NCI-H2171 (cell line): ENCODE measurements at regions not wholly inside any gene's neighbourhood (a gene's known extent, or its start where the extent isn't known, plus 50 kb on each side); places are given as distances from the start of the nearest gene placed in this dataset.
"Not testable (repeated sequence)": the region's sequence is repeated elsewhere in the genome, so short reads cannot be mapped to it uniquely, and the experiment has no call there.

Experiments used
- DNase-seq: peaks from one replicate; lab custom pipeline; 2025; lab: John Stamatoyannopoulos, UW

- no peak for DNase-seq
Measured at GRCh38 chr4:187668526-187669082, 327.0 kb upstream of the ZFP42 start.

DNA sequence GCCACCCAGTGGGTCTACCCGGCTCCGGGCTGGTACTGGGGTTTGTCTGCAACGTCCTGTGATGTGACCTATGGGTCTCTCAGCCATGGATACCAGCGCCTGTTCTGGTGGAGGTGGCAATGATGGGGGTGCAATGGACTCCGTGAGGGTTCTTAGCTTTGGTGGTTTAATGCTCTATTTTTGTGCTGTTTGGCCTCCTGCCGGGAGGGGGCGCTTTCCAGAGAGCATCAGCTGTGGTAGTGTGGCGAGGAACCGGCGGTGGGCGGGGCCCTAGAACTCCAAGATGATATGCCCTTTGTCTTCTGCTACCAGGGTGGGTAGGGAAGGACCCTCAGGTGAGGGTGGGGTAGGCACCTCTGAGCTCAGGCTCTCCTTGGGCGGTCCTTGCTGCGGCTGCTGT is 324.1 kb upstream of the ZFP42 start:
- not testable (repeated sequence) for DNase-seq

- not testable (repeated sequence) for DNase-seq
Measured at GRCh38 chr4:187671958-187672357, 323.6 kb upstream of the ZFP42 start.

DNA sequence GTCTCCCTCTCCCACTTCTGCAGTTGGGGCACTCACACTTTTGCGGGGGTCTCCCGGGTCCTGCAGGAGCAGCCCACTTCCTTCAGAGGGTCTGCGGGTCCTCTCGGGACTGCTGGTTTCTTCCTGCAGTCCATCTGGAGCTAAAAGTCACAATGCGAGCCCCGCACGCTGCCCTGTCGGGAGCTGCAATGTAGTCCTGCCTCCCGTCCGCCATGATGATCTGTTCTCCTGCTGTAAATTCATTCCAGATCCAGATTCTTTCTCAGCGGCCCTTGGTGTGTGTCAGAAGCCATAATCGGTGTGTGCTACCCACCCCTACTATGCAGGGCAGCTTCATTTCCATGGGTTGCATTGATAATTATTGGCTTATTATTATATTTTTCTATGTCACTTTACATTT is 323.0 kb upstream of the ZFP42 start:
- DNase-seq, result not testable (repeated sequence)

GRCh38 chr4:187679450-187679849 is 316.1 kb upstream of the ZFP42 start:
- DNase-seq, result no peak

GRCh38 chr4:187685247-187685646 is 310.3 kb upstream of the ZFP42 start:
- DNase-seq, result no peak

DNA sequence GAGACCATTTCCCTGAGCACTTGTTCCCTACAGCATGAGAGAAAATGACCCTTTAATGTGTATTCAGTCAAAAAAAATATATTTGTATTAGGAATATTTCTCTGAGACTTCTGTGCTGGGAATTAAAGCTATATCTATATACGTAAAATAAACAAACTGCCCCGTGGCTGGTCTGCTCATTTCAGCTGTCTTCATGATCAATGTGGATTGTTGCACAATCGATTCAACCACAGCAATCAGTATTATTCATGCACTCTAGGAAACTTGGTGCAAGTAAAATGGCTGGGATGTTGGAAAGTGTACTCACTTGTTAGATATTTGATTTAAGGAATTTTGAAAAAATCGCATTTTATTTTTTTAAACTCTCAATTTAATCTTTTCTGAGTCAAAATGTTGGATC is 307.9 kb upstream of the ZFP42 start:
- no peak for DNase-seq

DNA sequence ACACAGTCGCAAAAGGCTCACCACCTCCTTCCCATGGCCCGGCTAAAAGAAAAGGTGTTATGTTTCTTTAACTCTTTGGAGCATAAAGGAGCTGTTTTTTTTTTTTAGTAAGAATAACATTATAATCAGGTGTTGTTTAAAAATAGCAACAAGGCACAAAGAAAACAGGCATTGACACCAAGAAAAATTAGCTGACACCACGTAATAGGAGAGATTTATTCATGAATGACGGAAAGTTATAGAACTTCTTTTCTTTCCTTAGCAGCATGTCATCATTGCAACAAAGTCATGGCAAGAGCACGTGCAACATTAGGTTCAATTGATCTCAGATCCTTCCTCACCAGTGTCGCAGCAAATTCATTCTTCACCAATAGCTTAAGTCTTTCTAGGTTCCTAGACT is 302.9 kb upstream of the ZFP42 start:
- no peak for DNase-seq

DNA sequence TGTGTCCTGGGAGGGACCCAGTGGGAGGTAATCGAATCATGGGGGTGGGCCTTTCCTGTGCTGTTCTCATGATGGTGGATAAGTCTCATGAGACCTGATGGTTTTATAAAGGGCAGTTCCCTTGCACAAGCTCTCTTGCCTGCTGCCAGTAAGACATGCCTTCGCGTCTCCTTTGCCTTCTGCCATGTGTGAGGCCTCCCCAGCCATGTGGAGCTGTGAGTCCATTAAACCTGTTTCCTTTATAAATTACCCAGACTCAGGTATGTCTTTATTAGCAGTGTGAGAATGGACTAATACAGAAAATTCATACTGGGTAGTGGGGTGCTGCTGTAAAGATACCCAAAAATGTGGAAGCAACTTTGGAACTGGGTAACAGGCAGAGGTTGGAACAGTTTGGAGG is 300.0 kb upstream of the ZFP42 start:
- DNase-seq, result not testable (repeated sequence)

DNA sequence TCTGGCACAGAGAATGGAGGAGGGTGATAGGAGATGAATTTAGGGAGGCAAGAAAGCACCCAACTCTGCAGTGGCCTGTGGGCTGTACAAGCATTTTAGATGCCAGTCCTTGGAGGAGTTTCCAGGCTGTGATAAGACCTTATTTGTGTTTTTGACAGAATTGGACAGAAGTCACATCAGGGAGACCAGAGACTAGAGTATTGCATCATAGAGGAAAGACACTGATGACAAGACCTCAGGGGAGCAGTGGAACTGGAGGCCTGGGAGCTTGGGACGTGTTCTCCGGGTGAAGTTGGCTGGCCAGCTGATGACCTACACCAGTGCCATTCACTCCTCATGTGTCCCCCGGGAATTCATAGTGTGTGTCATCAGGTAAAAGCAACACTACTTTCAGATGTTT is 284.0 kb upstream of the ZFP42 start:
- DNase-seq, result no peak

- no peak for DNase-seq
Measured at GRCh38 chr4:187714957-187715356, 280.6 kb upstream of the ZFP42 start.

- DNase-seq, result no peak
Measured at GRCh38 chr4:187715466-187715865, 280.1 kb upstream of the ZFP42 start.

- no peak for DNase-seq
Measured at GRCh38 chr4:187724456-187724855, 271.1 kb upstream of the ZFP42 start.

DNA sequence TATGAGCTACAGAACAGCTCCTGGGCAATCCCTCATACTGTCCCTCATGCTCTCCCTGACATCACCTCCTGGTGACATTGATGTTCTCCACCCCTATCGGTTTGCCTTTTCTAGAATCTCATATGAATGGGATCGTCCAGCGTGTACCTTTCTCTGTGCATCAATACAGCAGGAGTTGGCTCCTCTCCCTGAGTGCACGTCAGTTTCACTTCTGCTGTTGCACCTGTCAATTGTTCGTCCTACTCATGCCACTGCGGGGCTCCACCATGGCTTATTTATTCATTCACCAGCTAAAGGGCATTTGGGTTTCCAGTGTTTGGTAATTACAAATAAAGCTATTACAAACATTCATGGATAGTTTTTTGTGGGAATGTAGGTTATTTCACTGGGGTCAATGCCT is 269.1 kb upstream of the ZFP42 start:
- DNase-seq, result no peak

DNA sequence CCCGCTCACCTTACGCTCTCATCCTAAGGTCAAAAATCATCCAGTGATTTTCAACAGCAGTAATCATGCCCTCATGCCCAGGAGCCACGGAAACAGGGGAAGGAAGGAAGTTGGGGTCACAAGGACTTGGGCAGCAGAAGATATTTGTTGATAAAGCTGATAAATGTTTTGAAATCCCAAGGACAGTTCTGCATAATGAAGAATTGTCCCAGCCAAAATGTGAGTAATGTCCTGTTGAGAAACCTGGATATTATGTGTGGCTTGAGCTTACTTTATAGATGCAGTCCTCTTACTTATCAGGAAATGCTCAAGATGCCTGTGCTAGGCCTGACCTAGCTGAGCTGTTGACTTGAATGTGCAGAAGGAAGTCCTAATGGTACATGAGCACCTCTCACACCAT is 263.0 kb upstream of the ZFP42 start:
- no peak for DNase-seq

DNA sequence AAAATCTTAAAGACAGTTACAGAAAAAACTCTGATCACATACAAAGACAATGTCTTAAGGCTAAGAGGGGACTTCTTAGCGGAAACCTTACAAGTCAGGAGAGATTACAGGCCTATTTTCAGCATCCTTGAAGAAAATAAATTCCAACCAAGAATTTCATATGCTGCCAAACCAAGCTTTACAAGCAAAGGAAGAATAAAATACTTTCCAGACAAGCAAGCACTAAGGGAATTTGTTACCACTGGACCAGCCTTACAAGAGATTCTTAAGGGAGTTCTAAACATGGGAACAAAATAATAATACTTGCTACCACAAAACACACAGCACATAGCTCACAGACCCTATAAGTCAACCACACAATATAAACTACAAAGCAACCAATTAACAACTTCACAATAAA is 255.8 kb upstream of the ZFP42 start:
- DNase-seq, result no peak

DNA sequence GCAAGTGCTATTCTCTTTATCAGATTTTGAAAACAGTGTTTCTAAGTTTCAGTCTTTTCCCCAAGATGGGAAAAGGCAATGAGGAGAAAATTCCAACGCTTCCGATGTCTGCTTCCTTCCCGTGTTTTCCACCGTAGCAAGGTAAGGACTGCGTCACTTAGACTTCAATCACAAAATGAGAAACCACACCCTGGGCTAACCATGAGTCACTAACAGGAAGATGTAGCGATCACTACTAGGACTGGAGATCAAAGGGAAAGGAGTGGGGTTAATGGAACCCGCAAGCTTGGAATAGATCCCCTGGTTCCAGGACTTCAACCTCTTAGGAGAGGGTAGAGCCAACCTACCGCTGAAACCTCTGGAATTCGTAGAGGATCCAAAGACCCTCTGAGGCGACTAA is 250.7 kb upstream of the ZFP42 start:
- no peak for DNase-seq

GRCh38 chr4:187750652-187751051 is 244.9 kb upstream of the ZFP42 start:
- not testable (repeated sequence) for DNase-seq

DNA sequence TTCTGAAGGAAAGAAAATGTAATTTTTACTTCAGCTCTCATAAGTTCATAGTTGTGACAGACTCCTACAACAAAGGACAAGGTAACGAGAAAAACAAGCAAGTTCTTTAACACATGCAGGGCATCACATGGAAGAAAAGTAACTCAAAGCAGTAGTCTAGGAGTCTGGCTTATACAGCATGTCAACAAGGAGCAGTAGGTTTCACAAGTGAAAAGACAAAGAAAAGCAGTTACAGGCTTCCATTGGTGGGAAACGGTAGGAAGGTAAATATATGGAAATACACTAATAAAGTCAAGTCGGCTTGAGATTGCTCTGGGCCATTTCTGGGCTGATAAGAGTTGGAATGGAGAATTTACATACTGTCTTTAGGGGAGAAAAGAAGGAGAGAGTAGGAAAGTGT is 228.4 kb upstream of the ZFP42 start:
- no peak for DNase-seq

GRCh38 chr4:187767687-187768086 is 227.9 kb upstream of the ZFP42 start:
- DNase-seq, result no peak

DNA sequence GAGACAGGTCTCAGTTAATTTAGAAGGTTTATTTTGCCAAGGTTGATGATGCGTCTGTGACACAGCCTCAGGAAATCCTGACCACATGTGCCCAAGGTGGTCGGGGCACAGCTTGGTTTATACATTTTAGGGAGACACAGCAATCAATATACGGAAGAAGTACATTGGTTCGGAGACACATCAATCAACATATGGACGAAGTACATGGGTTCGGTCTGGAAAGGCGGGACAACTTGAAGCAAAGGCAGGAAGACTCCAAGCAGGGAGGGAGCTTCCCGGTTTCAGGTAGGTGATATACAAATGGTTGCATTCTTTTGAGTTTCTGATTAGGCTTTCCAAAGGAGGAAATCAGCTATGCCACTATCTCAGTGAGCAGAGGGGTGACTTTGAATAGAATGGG is 225.2 kb upstream of the ZFP42 start:
- no peak for DNase-seq

- DNase-seq, result no peak
Measured at GRCh38 chr4:187777954-187778353, 217.6 kb upstream of the ZFP42 start.

GRCh38 chr4:187780070-187780469 is 215.5 kb upstream of the ZFP42 start:
- no peak for DNase-seq

DNA sequence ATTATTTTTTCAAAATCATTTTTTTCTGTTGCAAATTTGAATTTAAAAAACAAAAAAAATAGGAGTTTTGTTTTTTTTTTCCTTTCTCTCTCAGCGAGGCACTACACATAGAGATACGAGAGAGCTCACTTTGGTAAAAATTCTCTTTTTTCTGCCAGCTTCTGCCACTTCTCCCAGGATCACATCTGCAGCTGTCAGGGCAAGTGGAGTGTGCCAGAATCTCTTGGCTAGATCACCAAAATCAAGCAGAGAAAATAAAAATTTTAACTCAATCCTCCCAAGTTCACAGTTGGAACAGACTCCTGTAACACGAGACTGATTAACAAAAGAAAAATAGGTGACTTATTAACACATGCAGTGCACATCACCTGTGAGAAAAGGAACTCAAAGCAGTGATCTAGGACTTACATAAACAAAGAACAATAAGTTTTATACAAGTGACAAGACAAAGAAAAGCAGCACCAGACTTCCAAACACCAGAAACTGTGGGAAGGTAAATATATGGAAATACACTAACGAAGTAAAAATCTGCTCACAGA is 213.2 kb upstream of the ZFP42 start:
- no peak for DNase-seq

- DNase-seq, result no peak
Measured at GRCh38 chr4:187786190-187786589, 209.4 kb upstream of the ZFP42 start.
